Smooth muscle cell of the brain vasculature (primary cell): ENCODE measurements at regions not wholly inside any gene's neighbourhood (a gene's known extent, or its start where the extent isn't known, plus 50 kb on each side); places are given as distances from the start of the nearest gene placed in this dataset.

Experiments used
- DNase-seq: peaks from one replicate; pipeline ENCODE4 v3.0.0-alpha.2; 2012; ENCODE audit warnings: low read depth, low spot score

DNA sequence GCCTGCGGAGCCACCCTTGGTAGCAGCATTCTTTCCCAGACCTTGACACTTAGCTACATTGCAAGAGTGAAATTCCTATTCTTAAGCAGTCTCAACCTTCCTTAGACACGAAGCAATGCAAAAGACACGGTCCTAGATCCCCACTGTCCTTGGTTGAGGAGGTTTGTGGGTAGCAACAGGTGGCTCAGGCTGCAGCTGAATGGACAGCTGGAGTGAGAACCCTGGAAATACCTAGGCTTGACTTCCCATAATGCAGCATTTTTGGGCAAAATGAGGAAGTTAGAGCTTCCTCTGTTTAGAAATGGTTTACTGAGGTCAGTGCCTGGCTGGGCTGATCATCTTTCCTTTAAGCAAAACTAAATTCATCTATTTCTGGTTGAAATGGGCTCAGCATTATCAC lies 296.6 kb downstream of the RFC3 start:
- no peak for DNase-seq

- no peak for DNase-seq
Measured at GRCh38 chr13:34116651-34117050, 298.7 kb downstream of the RFC3 start.

DNA sequence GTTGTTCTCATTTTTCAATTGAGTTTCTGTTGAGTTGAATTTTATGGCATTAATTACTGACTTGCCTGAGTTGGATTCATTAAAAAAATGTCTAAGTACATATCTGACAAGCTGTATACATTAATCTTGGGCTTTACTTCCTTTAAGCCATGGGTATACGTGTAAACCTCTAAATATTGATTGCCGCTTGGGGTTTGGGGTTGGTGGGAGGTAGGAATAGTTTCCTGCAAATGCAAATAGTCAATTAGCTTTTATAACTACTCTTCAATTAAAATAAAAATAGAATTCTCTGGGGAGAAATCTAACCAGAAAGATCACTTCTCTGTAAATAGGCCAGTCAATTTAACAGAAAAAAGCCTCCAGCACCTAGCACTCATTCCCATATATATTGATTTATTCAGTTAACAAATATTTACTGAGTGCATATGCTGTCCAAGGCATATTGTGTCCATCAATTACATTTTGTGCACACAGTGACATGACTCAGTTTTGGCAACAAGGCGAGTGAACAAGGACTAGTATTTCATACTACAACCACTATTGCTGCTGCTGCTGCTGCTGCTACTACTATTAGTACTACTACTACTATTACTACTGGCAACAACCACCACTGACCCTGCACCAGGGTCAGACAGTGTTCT lies 306.8 kb downstream of the RFC3 start:
- DNase-seq: no peak

GRCh38 chr13:34127523-34127922 lies 309.6 kb downstream of the RFC3 start:
- no peak for DNase-seq

GRCh38 chr13:34128661-34129060 lies 310.7 kb downstream of the RFC3 start:
- no peak for DNase-seq

DNA sequence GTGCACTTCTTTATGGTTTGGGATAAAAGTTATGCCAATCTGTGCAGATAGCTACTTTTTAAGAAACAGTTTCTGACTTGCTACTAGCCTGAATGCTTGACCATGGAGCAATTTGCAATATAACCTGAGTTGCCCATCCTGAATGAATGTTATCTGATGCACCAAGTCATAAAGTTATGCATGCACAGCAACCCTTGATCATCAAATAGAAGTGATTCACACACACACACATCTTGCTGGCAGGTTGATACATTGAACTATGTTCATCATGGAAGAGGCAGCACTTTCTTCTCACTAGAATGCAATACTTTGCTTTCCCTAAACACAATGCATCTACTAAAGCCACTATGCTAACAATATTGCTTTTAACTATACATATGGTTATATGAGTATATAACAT lies 311.5 kb downstream of the RFC3 start:
- no peak for DNase-seq

GRCh38 chr13:34137200-34137599 lies 319.3 kb downstream of the RFC3 start:
- no peak for DNase-seq

GRCh38 chr13:34139660-34140227 lies 321.8 kb downstream of the RFC3 start:
- no peak for DNase-seq

- DNase-seq: no peak
Measured at GRCh38 chr13:34143637-34144036, 325.7 kb downstream of the RFC3 start.

GRCh38 chr13:34144142-34144541 lies 326.2 kb downstream of the RFC3 start:
- DNase-seq: no peak

- no peak for DNase-seq
Measured at GRCh38 chr13:34145061-34145460, 327.1 kb downstream of the RFC3 start.

- no peak for DNase-seq
Measured at GRCh38 chr13:34148359-34148758, 330.4 kb downstream of the RFC3 start.

GRCh38 chr13:34151885-34152284 lies 333.9 kb downstream of the RFC3 start:
- no peak for DNase-seq

- no peak for DNase-seq
Measured at GRCh38 chr13:34152409-34152808, 334.5 kb downstream of the RFC3 start.

GRCh38 chr13:34152996-34153395 lies 335.0 kb downstream of the RFC3 start:
- no peak for DNase-seq

GRCh38 chr13:34153428-34154180 lies 335.7 kb downstream of the RFC3 start:
- DNase-seq: no peak

- no peak for DNase-seq
Measured at GRCh38 chr13:34155931-34156607, 338.1 kb downstream of the RFC3 start.

- peak; percentile 63 for DNase-seq
Measured at GRCh38 chr13:34156841-34157365, 339.0 kb downstream of the RFC3 start.

DNA sequence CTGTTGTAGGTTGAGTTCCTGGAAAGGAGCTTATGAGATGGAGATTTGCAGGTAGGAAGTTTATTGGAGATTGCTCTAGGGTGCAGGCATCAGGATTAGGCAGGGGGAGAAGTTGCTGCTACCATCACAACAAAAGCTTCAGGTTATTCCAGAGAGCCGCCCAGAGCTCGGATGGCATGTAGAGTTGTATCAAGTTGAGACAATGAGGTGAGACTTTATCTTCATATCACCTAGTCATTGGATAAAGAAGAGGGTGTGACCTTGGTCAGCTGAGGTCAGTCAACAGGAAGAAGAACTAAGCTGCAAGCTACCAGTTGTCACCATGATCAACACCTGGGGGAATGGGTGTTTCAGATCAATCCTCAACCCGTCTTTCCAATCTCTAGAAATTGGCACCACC lies 342.0 kb downstream of the RFC3 start:
- DNase-seq: no peak

- peak; percentile 62 for DNase-seq
Measured at GRCh38 chr13:34161931-34162543, 344.1 kb downstream of the RFC3 start.

GRCh38 chr13:34162544-34162933 lies 344.6 kb downstream of the RFC3 start:
- DNase-seq: no peak

GRCh38 chr13:34164582-34164981 lies 346.6 kb downstream of the RFC3 start:
- no peak for DNase-seq
